ENCODE measurements at regions not wholly inside any gene's neighbourhood (a gene's known extent, or its start where the extent isn't known, plus 50 kb on each side); places are given as distances from the start of the nearest gene placed in this dataset.

DNA sequence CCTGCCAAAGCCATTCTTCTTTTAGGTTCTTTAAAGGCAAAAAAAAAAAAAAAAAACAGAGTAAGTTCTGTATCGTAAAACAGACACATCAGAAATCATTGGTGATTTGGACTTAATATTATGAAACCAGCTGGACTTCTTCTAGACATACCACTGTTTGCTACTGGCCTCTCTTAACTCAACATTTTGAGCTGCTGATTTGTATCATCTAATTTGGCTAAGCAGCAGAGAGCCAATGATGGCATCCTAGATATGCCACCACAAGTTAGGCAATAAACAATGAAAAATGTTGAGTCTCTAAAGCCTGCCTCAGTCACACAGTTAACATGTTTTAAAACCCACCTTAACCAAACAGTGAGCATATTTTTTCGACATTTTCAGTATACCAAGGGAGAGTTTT lies 1034.3 kb upstream of the NXPH2 start:
- DNase-seq: no peak

DNA sequence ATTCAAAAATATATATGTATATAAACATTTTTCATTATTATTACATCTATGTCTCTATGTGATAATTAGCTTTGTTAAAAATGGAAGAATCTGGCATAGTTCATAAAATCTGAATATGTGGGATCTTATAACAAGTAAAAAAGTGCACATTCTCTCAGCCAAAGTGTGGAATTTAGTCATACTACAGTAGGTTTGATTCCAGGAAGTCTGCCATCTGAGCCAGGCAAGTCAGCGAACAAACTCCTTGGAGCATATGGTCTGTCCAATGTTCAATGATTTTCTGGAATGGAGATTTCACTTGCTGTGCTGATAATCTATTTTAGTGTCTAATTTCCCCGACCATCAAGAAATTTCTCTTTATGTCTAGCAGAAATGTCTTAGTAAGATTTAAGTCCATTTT lies 1033.2 kb upstream of the NXPH2 start:
- DNase-seq: no peak

DNA sequence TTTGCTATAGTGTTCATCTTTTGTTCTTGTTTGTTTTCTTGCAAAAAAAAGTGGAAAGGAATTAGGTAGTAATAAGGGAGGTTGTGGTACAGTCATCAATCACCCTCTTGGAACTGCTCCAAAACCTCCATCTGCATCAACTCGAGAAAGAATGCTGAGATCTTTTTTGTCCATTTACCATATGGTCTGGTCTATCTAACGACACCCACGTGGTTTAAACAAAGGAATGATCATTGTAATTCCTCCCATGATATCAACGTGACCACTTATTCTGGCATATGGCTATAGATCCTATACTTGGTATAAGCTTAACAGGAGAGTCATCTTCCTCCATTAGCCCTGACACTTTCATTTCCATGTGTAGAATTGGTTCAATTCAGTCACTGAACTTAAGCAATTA lies 1025.3 kb upstream of the NXPH2 start:
- no peak for DNase-seq

DNA sequence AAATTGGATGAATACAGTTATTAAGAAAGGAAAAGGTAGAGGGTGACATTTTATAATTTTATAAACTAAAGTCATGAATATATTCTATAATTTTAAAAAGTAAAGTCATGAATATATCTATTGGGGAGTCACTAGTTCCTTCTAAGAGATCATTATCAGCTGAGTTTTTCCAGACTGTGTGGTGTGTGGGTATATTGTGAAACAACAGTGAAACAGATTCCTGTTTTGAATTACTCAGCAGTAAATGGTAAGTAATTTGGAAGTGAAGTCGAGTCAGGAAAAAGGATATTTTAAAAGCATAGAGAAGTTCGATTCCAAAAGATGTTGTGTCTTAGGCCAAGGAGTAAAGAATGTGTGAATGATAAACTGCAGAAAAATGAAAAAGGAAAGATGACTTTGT lies 1018.2 kb upstream of the NXPH2 start:
- DNase-seq: no peak

DNA sequence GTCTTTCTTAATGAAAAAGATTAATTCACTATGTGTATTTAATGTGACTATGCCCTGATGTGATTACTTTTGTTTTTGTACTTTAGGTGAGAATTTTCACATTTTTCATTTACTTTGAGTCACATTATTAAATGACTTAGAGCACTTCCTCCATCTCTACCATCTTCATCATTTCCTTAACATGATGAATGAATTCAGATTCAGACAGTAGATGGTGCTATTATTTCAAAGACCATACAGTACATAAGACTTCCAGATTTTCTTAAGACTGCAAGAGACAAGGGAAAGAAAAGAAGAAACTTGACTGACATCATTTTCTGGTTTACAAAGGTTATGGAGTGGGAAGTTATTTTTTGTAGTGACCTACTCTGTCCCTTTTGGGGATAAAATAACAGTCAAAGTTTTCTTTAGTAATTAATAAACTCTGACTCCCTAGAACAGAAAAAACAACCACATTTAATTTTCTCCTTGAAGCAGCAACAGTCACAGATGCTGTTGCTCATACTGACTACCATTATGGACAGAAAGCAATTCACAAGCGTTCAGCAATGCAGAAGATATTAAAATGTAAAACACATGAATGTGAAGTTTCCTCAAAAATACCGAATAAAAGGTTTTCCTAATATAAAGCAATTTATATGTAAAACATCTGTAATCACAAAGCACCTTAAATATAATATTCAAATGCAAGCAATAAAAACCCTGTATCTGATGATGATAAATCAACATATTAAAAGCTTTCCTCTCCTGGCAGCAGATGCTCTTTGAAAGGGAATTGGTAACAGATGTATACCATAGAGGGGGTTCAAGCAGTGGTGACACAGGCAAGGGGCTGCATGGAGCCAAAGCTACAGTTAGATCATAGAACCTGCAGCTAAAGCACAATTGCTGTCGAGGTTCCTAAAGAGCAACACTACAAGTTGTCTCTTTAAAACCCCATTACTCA lies 1010.9 kb upstream of the NXPH2 start:
- peak; percentile 23 for DNase-seq

DNA sequence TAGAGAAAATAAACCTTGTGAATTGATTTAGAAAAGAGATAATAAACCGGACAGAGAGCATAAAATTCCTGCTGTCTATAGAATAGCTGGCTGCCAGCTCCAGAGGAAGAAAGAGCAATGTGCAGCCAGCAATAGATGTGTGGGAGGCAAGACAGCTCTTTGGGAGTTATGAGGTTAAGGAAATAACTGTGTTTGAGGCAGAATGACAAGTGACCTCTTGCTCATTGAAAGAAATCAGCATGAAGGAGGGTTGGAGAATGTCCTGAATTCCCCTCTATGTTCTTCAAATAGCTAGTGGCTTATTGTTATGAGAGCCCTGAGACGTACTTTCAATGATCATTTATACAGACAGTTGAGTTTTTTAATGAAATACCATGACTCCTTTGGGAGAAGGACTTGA lies 1009.9 kb upstream of the NXPH2 start:
- DNase-seq: no peak

DNA sequence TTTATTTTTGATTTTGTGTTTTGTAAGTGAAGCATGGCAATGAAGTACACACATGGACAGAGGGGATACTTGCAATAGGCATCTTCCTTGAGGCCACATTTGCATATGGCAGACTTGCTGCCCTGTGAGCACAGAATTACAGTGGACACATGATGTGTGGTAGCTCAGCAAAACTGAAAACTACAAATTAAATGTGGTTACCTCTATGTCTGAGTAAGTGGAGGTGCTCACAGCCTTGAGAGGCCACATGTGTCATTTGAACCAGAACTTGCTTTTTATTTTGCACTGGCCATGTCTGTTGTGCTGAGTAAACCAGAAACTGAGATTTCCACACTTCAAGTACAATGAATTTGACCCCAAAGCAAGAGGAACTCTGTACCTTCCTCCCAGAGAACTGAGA lies 998.5 kb upstream of the NXPH2 start:
- DNase-seq: no peak

DNA sequence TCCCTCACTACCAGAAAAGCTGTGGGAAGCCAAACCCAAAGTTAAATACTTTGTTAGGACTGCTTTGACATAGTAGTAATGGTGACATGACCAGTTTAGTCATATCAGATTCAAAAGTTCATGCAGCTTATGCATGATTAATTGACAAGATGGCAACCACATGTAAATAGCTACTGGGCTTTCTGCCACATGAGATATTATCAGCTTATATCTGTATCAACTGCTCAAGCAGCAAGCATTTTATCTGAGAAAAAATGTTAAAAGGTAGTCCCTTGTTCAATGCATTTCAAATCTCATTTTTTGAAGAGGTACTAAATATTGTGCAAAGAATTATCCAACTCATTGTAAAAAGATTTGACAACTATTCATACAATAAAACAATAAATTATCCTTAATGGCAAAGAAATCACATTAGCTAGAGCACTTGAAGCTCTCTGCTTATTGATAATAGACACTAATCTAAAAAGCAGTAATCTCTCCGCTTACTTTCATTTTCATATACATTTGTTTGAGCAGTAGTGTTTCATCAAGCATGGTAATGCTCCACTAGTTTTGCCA lies 993.6 kb upstream of the NXPH2 start:
- no peak for DNase-seq

DNA sequence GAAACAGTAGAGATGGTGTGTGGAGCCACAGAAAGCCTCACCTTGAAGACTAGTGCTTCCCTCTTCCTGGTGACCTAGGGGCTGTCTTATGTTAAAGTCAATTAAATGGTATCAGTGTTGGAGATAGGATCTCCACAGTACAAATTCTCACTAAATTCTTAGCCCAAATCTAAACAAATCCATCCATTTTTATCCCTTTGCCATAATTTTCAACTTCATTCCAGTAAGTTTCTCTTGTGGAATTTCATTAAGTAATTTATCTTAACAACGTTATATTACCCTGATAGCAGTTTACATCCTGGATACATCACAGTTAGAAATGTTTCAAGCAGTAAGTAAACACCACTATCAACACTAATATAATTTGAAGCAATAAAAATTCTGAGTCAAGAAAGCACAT lies 989.4 kb upstream of the NXPH2 start:
- DNase-seq: no peak

DNA sequence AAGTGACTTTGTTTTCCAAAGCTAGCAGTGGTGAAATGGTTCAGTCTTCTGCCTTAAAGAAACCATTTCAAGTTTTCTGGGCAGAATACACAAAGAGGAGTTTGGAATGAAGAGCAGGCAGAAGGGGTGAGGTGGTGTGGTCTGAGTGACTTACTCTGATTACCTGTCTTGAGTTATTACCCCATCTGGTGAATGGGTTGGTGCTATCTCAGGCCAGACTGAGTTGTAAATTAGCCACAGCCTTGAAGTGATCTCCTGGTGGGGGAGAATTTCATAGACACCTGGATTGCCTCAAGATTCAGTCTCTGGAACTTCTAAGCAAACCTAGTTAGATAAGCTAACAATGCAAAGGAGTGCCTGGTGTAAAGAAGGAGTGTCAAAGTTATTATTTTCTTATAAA lies 983.5 kb upstream of the NXPH2 start:
- no peak for DNase-seq

DNA sequence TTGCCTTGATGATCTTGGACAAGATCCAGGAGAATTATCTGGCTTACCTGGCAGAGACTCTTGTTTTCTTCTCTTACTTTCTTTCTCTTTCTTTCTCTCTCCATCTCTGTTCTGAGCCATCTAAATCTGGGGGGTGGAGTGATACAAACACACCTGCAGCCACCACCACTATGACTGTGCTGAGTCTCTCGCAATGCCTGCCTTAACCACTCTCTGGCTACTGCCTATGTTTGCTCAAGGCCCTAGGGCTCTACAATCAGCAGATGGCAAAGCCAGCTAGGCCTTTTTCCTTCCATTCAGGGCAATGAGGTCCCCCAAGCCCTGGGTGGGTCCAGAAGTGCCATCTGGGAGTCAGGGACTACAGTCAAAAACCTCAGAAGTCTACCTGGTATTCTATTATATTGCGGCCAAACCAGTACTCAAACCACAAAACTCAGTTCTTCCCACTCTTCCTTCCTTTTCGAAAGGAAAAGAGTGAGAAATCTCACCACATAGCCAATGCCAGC lies 978.9 kb upstream of the NXPH2 start:
- DNase-seq: no peak

DNA sequence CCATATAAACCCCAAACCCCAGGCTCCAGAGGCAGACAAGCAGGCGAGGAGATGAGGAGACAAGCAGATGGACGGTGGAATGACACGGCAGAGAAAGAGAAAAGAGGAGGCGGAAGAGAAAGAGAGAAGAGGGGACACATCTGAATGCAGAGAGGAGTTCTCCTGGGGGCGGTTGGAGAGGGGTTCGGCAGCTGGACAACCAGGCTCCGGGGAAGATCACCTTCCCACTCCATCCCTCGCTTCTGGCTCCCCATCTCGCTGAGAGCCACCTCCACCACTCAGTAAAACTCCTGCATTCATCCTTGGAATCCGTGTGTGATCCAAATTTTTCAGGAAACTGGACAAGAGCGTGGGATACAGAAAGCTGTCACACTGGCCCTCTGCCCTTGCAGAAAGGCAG lies 966.7 kb upstream of the NXPH2 start:
- DNase-seq: no peak

DNA sequence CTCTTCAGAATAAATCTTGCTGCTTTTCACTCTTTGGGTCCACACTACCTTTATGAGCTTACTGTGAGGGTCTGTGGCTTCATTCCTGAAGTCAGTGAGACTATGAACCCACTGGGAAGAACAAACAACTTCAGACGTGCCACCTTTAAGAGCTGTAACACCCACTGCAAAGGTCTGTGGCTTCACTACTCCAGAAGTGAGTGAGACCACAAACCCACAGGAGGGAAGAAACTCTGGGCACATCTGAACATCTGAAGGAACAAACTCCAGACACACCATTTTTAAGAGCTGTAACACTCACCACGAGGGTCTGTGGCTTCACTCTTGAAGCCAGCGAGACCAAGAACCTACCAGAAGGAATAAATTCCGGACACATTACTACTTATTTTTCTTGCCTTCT lies 964.1 kb upstream of the NXPH2 start:
- no peak for DNase-seq

DNA sequence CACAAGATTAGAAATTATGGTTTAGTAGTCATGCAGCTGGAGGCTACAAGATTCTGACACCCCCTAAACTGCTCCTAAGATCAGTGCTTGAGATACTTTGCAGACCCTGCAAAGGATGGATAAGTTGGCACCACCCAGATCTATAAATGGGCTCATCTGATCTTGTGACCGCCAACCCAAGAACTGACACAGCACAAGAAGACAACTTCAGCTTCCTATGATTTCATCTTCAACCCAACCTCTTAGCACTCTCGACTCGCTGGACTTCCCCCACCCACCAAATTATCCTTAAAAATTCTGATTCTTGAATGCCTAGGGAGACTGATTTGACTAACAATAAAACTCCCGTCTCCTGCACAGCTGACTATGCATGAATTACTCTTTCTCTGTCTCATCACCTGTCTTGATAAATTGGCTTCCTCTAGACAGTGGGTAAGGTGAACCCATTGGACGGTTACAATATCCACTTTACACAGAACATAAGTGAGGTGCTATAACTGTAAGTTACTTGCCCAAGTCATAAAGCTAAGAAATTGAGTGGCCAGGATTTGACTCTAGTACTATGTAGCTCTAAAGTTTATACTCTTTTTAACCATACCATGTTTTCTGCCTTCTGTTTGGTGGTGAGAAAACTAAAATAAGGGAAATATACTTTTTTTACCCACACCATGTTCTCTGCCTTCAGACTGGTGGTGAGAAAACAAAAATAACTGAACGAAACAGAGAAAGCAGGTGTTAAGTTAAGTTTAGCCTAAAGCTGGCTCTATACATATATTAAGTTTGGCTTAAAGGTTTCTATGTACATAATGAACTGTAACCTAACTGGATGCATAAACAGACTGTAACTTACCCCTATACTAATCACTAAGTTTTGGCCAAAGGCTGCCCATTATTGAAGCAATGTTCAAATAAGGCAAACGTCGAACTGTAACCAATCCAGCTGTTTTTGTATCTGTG lies 962.3 kb upstream of the NXPH2 start:
- no peak for DNase-seq

DNA sequence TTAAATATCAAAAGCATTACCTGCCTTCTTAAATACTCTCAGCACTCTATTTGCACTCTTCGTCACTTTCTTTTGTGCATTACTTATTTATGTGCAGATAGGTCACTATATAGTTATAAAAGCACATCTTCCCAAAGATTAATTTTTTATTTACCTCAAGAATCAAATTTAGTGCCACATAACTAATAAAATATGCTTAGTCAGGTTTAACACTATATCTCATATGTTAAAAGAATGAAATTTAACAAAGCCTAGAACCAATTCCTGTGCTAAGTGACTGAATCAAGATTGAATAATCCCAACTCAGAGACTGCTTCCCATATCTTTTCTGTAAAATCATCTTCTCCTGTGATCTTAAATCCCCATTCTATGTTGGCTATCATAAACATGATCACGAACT lies 957.5 kb upstream of the NXPH2 start:
- no peak for DNase-seq

DNA sequence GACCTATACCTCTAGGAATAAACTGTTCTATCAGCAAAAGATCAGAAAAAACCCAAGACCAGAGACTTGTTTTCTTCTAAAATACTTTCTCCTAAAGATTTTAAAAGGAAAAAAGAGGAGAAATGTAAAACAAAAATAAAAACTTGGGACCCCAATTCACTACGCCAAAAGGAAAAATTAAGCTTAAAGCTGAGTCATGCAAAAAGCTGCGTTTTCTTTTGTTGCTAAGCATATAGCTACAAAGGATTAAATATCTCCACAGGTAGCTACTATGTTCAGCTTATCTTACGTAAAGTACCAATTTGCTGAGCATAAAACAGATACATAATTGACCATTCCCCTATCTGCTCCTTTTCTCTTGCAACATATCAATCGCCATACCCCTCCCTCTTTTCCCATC lies 950.0 kb upstream of the NXPH2 start:
- DNase-seq: no peak

DNA sequence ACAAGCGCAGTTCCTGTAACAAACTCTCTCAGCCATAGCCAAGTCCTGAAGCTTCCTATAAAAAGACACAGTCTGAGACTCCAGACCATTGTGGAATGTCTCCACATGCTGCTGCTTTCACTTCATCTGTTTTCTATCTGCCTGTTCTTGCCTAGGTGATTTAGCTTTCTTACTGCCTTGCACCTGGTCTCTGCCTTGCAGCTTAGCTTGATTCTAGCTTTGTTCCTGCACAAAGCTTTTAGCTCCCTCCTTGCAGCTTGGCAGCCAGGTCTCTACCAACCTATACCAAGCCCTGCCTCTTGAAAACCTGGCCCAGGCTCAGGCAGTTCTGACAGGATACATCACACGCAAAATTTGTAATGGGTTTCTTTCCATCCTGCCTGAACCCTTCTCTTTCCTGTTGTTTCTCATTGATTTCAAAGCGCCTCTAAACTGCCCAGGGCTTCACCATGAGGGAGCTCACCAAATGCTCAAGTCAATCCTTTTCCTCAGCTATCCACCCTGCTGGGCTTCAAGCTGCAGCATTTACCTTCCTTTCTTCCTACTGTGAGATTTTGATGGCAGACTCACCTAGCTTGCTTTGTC lies 941.3 kb upstream of the NXPH2 start:
- no peak for DNase-seq

DNA sequence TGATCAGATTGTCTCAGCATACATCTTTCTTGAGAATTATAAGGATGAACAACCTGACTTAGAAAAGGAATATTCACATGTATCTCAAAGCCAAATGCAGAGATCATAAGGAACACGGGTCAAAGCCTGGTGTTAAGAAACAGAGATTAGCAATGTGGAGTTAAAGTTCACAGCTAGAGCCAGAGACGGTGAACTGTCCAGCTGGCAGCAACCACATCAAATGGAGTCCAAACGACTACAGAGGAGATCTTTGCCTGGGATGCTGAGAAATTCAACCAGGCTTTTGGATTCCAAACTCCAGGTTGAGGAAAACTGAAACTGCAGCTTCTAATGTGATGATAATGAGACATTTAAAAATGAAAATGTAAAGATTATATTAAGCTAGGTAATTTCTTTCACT lies 939.9 kb upstream of the NXPH2 start:
- no peak for DNase-seq

DNA sequence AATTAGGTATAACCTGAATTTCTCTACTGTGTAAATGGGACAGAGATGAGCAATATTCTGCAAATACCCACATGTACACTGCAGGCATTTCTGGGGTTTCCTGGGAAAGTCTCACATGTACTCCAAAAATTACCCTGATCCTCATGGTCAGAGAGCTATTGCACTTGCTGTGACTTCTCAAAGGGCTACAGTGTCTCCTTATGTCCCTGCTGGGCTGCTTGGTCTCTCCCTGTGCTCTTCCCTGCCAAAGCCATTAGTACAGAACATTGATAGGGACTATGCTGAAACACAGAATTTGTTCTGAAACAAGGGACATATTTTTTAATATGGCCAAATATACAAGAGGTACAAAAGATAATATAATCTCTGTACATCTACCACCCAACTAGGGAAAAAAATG lies 924.4 kb upstream of the NXPH2 start:
- DNase-seq: no peak

DNA sequence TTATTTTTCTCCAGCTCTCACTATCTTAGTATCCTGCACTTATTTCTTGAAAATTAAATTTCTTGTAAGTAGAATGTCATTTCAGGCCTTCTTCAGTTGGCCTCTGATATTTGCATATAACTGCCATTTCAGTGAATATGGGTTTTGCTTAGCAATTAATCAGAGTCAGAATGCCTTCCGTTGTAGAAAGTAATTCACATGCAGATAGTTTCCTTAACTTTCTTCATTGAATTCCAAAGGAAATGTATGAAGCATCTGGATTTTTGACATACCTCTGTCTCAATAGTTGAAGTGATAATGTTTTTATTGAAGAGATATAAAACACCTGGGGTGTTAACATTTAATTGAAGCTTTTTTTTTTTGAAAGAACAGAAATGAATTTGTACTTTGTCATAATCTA lies 914.1 kb upstream of the NXPH2 start:
- no peak for DNase-seq

DNA sequence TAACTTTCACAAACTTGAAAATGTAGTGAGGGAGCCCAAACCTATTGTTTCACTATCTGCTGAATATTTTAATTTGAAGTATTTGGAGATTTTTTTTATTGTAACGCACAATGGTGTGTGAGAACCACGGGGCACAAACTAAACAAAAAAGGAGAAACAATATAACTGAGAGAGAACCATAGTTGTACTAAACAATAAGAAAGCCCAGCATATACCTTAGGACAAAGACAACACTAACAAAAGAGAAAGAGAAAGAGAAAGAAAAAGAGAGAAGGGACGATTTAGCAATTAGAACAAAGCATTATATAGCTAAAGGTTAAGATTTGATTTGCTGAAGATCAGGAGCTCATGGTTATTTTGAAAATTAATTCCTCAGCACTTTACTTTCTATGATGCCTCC lies 906.0 kb upstream of the NXPH2 start:
- DNase-seq: no peak

DNA sequence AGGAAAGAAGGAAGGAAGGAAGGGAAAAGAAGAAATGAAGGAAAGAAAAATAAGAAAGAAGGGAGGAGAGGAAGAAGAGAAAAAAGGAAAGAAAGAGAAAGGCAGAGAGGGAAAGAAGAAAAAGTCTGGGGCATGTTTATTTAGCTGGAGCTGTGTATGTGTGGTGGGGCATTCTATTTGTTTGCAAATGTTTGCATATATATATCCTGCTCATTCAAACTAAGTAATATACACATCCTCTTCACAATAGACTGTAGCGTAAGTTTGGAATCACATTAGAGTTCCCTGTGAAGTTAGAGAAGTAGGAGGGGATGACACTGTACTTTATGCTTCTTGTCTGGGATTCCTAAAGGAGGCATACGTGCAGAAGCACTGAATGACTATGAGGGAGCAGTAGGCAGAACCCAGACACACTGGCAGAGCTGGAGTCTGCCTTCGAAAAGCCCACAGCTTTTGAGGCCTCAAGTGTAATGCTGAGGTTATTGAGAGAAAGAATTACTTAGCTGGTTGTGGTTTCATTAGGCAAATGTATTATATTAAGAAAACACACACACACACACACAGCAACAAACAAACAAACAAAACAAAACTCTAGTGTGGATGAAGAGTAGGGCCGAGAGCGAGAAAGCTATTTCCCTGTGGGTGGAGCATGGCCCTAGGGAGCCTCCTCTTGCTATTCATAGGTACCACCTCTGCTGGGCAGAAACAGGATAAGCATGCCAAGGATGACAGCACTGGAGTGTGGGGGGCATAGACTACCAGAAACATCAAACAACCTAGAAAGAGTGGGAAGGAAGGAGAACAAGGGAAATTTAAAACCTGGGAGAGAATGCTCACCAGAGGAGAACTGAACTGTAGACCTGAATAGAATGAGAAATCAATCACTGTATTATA lies 905.1 kb upstream of the NXPH2 start:
- DNase-seq: peak; percentile 24
